NT2/D1 (cell line): ENCODE measurements at regions not wholly inside any gene's neighbourhood (a gene's known extent, or its start where the extent isn't known, plus 50 kb on each side); places are given as distances from the start of the nearest gene placed in this dataset.
"Not testable (repeated sequence)": the region's sequence is repeated elsewhere in the genome, so short reads cannot be mapped to it uniquely, and the experiment has no call there.

ENCODE experiments used
- DNase-seq: peaks from one replicate; pipeline ENCODE4 v3.0.0-alpha.2; 2011; ENCODE audit warnings: low read depth, low spot score
- H3K27me3 ChIP-seq: 2 replicates; pipeline ENCODE4 v1.6.0; 2011; ENCODE audit warnings: mild to moderate bottlenecking; ENCODE audit not compliant: insufficient read length, insufficient read depth
- H3K36me3 ChIP-seq: 2 replicates; pipeline ENCODE4 v1.6.1; 2011; ENCODE audit warnings: mild to moderate bottlenecking, low read length, mixed read lengths; ENCODE audit not compliant: insufficient read depth, insufficient read length
- H3K4me1 ChIP-seq: 2 replicates; pipeline ENCODE4 v1.5.1; 2011; ENCODE audit not compliant: insufficient read depth, insufficient read length
- H3K4me3 ChIP-seq: 2 replicates; pipeline ENCODE4 v1.5.1; 2011; ENCODE audit warnings: low read depth; ENCODE audit not compliant: insufficient read length
- H3K9ac ChIP-seq: 2 replicates; pipeline ENCODE4 v1.6.0; 2011; ENCODE audit warnings: low read depth; ENCODE audit not compliant: insufficient read length
- H3K9me3 ChIP-seq: 2 replicates; pipeline ENCODE4 v1.5.1; 2011; ENCODE audit warnings: mild to moderate bottlenecking, low read length; ENCODE audit not compliant: insufficient read depth
- SUZ12 ChIP-seq: IDR thresholded peaks from 2 replicates; pipeline ENCODE4 v1.6.1; 2011; ENCODE audit not compliant: insufficient read length, insufficient read depth; ENCODE audit errors: extremely low read depth
- YY1 ChIP-seq: IDR thresholded peaks from 2 replicates; pipeline ENCODE4 v1.6.1; 2011; ENCODE audit not compliant: insufficient read length, insufficient read depth
- ZNF274 ChIP-seq: IDR thresholded peaks from 2 replicates; pipeline ENCODE4 v1.6.1; 2011; ENCODE audit warnings: mild to moderate bottlenecking, low read depth, low read length

DNA sequence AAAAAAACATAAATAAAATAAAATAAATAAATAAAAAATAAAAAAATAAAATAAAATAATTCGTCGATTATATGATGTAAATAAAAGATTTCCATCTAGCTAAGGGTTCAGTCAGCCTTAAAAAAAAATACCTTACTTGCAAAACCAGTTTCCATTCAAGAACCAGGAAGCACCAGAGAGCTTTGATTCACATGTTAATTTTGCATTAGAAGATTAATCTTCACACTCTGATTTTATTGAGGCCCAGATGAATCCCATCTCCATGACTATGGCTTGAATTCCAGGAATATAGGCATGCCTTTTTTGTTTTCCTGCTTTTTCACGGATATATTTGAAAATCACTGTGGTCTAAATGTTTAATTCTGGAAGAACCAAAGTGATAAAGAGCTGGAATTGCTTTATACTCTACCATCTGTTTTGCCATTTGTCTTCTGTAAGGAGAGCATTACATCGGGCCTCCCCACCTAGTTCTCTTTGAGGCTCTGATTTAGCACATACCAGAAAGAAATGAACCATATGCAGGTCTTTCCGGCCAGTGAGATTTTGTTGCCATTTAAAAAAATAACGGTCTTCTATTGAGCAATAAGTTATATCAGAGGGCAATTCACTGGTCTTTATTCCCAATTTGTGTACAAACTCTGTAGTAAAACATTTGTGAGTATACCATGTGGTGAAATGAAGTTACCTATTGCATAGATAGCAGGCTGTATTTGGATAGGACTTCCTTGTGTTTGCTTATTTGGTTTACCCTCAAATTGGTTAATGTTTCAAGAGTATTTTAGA, 175.5 kb downstream of the AEBP2 start:
- H3K36me3 ChIP-seq, result no peaks in the 10 kb centered on the region
- no peak overlapping the region for H3K9ac ChIP-seq
- H3K9me3 ChIP-seq, result no peaks in the 10 kb centered on the region
- DNase-seq, result no peak
- no peaks in the 10 kb centered on the region for H3K4me1 ChIP-seq
- H3K27me3 ChIP-seq, result no peaks in the 10 kb centered on the region
- H3K4me3 ChIP-seq, result no peak overlapping the region
- no peak for TF ChIP-seq ZNF274
- TF ChIP-seq SUZ12, result no peak
- TF ChIP-seq YY1, result no peak

DNA sequence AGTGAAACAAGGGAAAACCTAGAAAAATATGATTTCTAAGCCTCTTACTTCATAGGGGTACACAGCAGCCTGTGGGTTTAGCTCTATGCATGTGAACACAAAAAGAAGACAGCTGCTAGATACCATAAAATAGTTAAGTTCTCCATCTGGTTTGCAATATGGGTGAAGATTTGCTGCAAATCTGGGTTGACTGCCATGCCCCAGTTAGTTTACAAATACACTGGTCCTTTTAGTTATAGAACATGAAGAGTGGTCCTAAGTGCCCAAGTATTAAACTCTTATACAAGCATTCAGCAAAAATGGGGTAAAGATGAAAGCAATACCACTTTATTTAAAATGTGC, 176.1 kb downstream of the AEBP2 start:
- Histone ChIP-seq H3K4me3 (no peak overlapping the region), H3K36me3 (no peaks in the 10 kb centered on the region), H3K4me1 (no peaks in the 10 kb centered on the region), H3K9ac (no peak overlapping the region), H3K9me3 (no peaks in the 10 kb centered on the region), H3K27me3 (no peaks in the 10 kb centered on the region)
- TF ChIP-seq ZNF274 (no peak), YY1 (no peak), SUZ12 (no peak)
- no peak for DNase-seq

DNA sequence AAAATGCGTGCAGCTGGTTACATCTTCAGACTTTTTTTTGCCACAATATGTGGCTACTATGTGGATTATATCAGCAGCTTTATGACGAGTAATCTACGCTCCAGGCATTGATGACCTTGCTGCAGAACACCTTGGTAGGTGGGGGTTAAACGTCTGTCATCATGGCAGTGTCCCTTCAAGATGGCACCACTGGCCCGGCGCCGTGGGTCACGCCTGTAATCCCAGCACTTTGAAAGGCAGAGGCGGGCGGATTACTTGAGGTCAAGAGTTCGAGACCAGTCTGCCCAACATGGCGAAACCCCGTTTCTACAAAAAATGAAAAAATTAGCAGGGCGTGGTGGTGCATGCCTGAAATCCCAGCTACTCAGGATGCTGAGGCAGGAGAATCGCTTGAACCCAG, 177.5 kb downstream of the AEBP2 start:
- Histone ChIP-seq H3K9me3 (no peaks in the 10 kb centered on the region), H3K9ac (no peak overlapping the region), H3K36me3 (no peaks in the 10 kb centered on the region), H3K27me3 (no peaks in the 10 kb centered on the region), H3K4me1 (no peaks in the 10 kb centered on the region), H3K4me3 (no peak overlapping the region)
- TF ChIP-seq YY1, result no peak
- TF ChIP-seq ZNF274, result no peak
- DNase-seq, result no peak

DNA sequence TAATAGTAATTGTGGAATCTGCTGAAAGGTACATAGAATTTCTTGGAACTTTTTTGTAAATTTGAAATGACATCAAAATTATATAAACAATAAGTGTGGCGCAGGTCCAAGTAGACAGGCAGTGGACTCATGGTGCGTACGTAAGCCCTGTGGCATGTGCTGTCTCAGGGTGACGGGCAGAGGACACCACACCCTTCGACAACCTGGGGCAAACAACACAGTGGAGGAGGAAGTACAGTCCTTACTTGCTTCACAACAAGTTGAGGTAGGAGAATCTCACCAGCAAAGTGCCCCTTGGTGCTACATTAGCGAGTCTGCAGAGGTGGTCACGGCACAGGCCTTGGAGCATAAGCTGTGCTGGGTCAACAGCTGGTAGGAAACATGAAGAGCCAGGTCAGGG, 180.9 kb downstream of the AEBP2 start:
- no peaks in the 10 kb centered on the region for H3K4me1 ChIP-seq
- no peaks in the 10 kb centered on the region for H3K27me3 ChIP-seq
- H3K9me3 ChIP-seq, result no peaks in the 10 kb centered on the region
- TF ChIP-seq SUZ12 (no peak), ZNF274 (no peak), YY1 (no peak)
- H3K4me3 ChIP-seq, result no peak overlapping the region
- no peaks in the 10 kb centered on the region for H3K36me3 ChIP-seq
- H3K9ac ChIP-seq, result no peak overlapping the region
- no peak for DNase-seq

DNA sequence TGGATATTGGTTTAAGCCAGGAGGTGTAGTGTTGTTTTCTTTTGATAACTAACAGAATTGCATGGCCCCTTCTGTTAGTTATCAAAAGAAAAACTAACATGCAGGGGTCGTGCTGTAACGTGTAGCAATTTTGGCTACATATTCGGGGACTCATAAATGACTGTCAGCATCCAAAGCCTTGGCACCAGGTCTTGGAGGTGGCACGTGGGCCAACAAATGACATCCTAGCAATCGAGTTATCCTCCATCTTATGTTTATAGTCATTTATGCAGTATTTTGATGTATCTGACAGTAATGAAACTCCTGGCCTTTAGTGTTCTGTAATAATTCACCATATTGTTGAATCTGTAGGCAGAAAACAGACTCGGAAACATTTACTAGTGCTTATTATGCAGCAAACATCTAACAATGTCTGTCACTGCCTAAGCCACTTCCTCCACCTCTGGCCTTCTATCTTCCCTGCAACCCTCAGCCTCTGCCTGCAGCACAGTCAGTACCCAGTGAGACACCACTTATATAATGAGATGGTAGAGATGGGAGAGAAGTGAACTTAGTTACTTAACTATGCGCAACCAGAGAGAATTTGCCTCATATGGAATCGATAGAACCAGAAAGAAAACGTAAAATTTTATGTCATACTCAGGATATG, 184.6 kb downstream of the AEBP2 start:
- Histone ChIP-seq H3K4me3 (no peak overlapping the region), H3K9ac (no peak overlapping the region), H3K4me1 (no peaks in the 10 kb centered on the region), H3K27me3 (no peaks in the 10 kb centered on the region), H3K9me3 (no peaks in the 10 kb centered on the region), H3K36me3 (no peaks in the 10 kb centered on the region)
- DNase-seq, result no peak
- TF ChIP-seq YY1 (no peak), ZNF274 (no peak), SUZ12 (no peak)

DNA sequence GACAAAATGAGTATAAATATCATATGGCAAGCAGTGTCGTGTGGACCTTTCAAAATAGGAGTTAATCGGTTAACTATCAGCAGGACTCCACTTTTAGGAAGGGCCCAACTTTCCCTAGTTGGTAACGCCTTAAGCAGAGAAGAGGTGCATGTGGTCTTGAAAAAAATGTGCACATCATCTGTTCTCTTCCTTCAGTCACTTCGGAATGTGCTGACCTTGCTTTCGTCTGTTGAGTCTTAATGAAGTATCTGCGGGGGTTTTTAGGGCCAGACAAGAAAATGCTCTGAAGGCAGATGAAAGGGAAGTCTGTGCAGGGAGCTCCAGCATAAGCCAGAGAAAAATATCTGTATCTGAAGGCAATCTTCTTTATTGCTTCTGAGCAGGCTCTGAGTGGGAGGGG, 185.2 kb downstream of the AEBP2 start:
- no peak for TF ChIP-seq YY1
- no peak for TF ChIP-seq SUZ12
- no peak for TF ChIP-seq ZNF274
- no peaks in the 10 kb centered on the region for H3K9me3 ChIP-seq

DNA sequence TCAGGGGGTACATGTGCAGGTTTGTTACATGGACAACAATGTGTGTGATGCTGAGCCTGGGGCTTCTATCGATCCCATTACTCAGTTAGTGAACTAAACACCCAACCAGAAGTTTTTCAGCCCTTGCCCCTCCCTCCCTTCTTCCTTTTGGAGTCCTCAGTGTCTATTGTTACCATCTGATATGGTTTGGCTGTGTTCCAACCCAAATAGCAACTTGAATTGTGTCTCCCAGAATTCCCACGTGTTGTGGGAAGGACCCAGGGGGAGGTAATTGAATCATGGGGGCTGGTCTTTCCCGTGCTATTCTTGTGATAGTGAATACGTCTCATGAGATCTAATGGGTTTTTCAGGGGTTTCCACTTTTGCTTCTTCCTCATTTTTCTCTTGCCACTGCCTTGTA, 186.3 kb downstream of the AEBP2 start:
- not testable (repeated sequence) for H3K9me3 ChIP-seq, H3K27me3 ChIP-seq, H3K4me3 ChIP-seq, H3K4me1 ChIP-seq, H3K9ac ChIP-seq, H3K36me3 ChIP-seq, DNase-seq

More for the DNA sequence above, 185.2 kb downstream of the AEBP2 start:
- no peaks in the 10 kb centered on the region for H3K36me3 ChIP-seq
- no peak for DNase-seq
- H3K4me1 ChIP-seq, result no peaks in the 10 kb centered on the region
- H3K27me3 ChIP-seq, result no peaks in the 10 kb centered on the region
- no peak overlapping the region for H3K4me3 ChIP-seq
- no peak overlapping the region for H3K9ac ChIP-seq
